DND-41 (cell line): ENCODE measurements at regions not wholly inside any gene's neighbourhood (a gene's known extent, or its start where the extent isn't known, plus 50 kb on each side); places are given as distances from the start of the nearest gene placed in this dataset.
A peak's percentile ranks its signal among the peaks of the same experiment; 100 is the strongest.
"Not testable (repeated sequence)": the region's sequence is repeated elsewhere in the genome, so short reads cannot be mapped to it uniquely, and the experiment has no call there.

Source experiments
- ATAC-seq: fragments of 200-7000 bp; cut with Tn5 transposase; 3 replicates; pipeline ENCODE4 v1.9.1; 2021; ENCODE audit warnings: low read depth; ENCODE audit not compliant: insufficient read depth
- DNase-seq: peaks from one replicate; pipeline ENCODE4 v3.0.0-alpha.2; 2020
- H2AFZ ChIP-seq: 2 replicates; pipeline ENCODE4 v1.6.0; 2012; ENCODE audit warnings: low read depth, low read length
- H3K27ac ChIP-seq: 2 replicates; pipeline ENCODE4 v1.5.1; 2012; ENCODE audit warnings: low read length, inconsistent platforms
- H3K27me3 ChIP-seq: fragments of 200-600 bp; sonication (generic); 2 replicates; pipeline ENCODE4 v1.6.0; 2012; ENCODE audit warnings: low read length, mild to moderate bottlenecking, inconsistent platforms; ENCODE audit not compliant: insufficient read depth, poor library complexity
- H3K36me3 ChIP-seq: 2 replicates; pipeline ENCODE4 v1.5.1; 2012; ENCODE audit warnings: low read length, inconsistent platforms; ENCODE audit not compliant: insufficient read depth
- H3K4me1 ChIP-seq: 2 replicates; pipeline ENCODE4 v1.5.1; 2012; ENCODE audit warnings: mild to moderate bottlenecking, low read length; ENCODE audit not compliant: insufficient read depth
- H3K4me2 ChIP-seq: 2 replicates; pipeline ENCODE4 v1.6.0; 2012; ENCODE audit warnings: mild to moderate bottlenecking, moderate library complexity, low read length, inconsistent platforms; ENCODE audit not compliant: insufficient read depth
- H3K4me3 ChIP-seq, 2 experiments: fragments of 200-600 bp in 1 of 2; shearing (Covaris generic) in 1 of 2; 2 replicates each; pipeline ENCODE4 v1.5.1; 2012 to 2016; ENCODE audit warnings: inconsistent platforms in 2 of 2, low read length in 2 of 2, mild to moderate bottlenecking in 2 of 2, low read depth in 1 of 2, moderate library complexity in 1 of 2
- H3K79me2 ChIP-seq: 2 replicates; pipeline ENCODE4 v1.6.0; 2012; ENCODE audit warnings: low read length, inconsistent platforms; ENCODE audit not compliant: insufficient read depth
- H3K9ac ChIP-seq: 2 replicates; pipeline ENCODE4 v1.6.0; 2012; ENCODE audit warnings: low read depth, mild to moderate bottlenecking, inconsistent platforms, low read length, moderate library complexity
- H3K9me3 ChIP-seq: 2 replicates; pipeline ENCODE4 v1.5.1; 2012; ENCODE audit warnings: low read length, moderate library complexity, mild to moderate bottlenecking, inconsistent platforms; ENCODE audit not compliant: insufficient read depth, severe bottlenecking
- H4K20me1 ChIP-seq: 2 replicates; pipeline ENCODE4 v1.6.0; 2012; ENCODE audit warnings: low read length; ENCODE audit not compliant: insufficient read depth
- EZH2 ChIP-seq: IDR thresholded peaks from 3 replicates; pipeline ENCODE4 v1.6.1; 2012; ENCODE audit warnings: borderline replicate concordance, low read depth, mild to moderate bottlenecking, moderate library complexity, low read length, inconsistent platforms; ENCODE audit not compliant: severe bottlenecking
- TF ChIP-seq, protein P1 (sequence below): IDR thresholded peaks from 2 replicates; pipeline ENCODE4 v1.5.1; 2012; ENCODE audit warnings: borderline replicate concordance, low read length, moderate library complexity, mild to moderate bottlenecking; ENCODE audit not compliant: poor library complexity, severe bottlenecking; ENCODE audit errors: extremely low read depth

DNA sequence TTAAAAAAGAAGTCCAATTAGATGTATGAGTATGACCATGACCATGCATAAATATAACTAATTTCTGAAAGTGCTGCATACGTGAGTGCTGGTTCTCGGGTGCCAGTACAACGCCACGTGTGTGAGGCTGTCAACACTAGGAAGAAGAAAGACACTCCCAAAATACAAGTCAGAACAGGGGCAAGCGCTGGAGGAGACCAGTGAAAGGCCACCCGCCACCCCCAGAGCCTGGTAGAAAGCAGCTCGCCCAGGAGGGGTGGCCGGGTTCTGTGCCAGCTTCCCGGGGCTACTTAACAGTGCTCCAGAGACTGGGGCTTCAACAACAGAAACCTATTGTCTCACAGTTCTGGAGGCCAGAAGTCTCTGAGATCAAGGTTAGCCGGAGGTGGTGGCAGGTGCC is 147.6 kb downstream of the RTP5 start:
- Histone ChIP-seq H3K4me3 (no peak overlapping the region), H3K27ac (no peak overlapping the region), H2AFZ (no peak overlapping the region), H3K36me3 (no peaks in the 10 kb centered on the region), H3K9ac (no peak overlapping the region), H3K79me2 (no peaks in the 10 kb centered on the region), H3K9me3 (no peaks in the 10 kb centered on the region), H4K20me1 (peaks cover 15% of the 10 kb centered on the region), H3K27me3 (peaks cover 28% of the 10 kb centered on the region), H3K4me2 (no peak overlapping the region), H3K4me1 (no peaks in the 10 kb centered on the region)
- no peak for DNase-seq
- ATAC-seq, result no peak
- TF ChIP-seq, protein P1, sequence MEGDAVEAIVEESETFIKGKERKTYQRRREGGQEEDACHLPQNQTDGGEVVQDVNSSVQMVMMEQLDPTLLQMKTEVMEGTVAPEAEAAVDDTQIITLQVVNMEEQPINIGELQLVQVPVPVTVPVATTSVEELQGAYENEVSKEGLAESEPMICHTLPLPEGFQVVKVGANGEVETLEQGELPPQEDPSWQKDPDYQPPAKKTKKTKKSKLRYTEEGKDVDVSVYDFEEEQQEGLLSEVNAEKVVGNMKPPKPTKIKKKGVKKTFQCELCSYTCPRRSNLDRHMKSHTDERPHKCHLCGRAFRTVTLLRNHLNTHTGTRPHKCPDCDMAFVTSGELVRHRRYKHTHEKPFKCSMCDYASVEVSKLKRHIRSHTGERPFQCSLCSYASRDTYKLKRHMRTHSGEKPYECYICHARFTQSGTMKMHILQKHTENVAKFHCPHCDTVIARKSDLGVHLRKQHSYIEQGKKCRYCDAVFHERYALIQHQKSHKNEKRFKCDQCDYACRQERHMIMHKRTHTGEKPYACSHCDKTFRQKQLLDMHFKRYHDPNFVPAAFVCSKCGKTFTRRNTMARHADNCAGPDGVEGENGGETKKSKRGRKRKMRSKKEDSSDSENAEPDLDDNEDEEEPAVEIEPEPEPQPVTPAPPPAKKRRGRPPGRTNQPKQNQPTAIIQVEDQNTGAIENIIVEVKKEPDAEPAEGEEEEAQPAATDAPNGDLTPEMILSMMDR, result no peak
- no peak for TF ChIP-seq EZH2

DNA sequence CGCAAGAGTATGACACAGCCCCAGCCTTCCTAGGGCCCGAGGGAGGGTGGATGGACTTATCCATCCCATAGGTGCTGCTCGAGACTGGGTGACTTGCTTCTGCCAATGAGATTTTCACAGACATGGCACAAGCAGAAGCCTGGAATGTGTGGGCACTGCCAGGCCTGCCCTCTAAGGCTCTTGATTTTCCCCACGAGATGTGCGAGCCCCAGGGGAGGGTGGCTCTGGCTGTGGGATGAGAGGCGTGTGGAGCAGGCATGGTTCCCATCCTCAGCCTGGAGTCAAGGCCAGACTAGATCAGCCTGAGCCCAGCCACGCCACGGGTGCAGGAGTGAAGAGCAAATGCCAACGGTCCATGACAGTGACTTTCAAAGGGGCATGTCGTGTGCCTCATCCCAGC is 148.9 kb downstream of the RTP5 start:
- H3K27me3 ChIP-seq, result peaks cover 36% of the 10 kb centered on the region
- peaks cover 26% of the 10 kb centered on the region for H4K20me1 ChIP-seq
- not testable (repeated sequence) for H3K27ac ChIP-seq, H3K36me3 ChIP-seq, H3K79me2 ChIP-seq, DNase-seq, H2AFZ ChIP-seq, H3K4me2 ChIP-seq, ATAC-seq, H3K9me3 ChIP-seq, H3K4me1 ChIP-seq, H3K9ac ChIP-seq, H3K4me3 ChIP-seq

DNA sequence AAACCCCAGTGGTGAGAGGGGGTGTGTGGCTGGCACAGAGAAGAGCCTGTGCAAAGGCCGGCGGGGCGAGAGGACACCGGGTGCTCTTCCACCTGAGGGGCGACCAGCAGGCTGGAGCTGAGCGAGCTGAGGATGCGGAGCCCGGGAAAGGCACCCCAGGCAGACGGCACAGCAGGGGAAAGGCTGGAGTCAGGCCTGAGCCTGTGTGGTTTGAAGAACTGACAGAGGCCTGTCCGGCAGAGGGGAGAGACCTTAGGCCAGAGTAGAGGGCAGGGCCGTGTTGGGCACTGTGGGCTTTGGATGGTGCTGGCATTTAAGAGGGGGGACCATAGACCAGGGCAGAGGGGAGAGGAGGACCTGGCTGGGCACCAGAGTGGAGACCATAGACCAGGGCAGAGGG is 149.8 kb downstream of the RTP5 start:
- peaks cover 26% of the 10 kb centered on the region for H4K20me1 ChIP-seq
- H3K4me1 ChIP-seq, result no peaks in the 10 kb centered on the region
- H3K27me3 ChIP-seq, result peaks cover 36% of the 10 kb centered on the region
- TF ChIP-seq, protein P1, result no peak
- no peak for TF ChIP-seq EZH2
- no peaks in the 10 kb centered on the region for H3K79me2 ChIP-seq
- H2AFZ ChIP-seq, result no peak overlapping the region
- no peaks in the 10 kb centered on the region for H3K9me3 ChIP-seq
- ATAC-seq (no peak), DNase-seq (no peak)
- no peak overlapping the region for H3K4me3 ChIP-seq
- no peak overlapping the region for H3K27ac ChIP-seq
- no peaks in the 10 kb centered on the region for H3K36me3 ChIP-seq
- H3K4me2 ChIP-seq, result no peak overlapping the region
- no peak overlapping the region for H3K9ac ChIP-seq

DNA sequence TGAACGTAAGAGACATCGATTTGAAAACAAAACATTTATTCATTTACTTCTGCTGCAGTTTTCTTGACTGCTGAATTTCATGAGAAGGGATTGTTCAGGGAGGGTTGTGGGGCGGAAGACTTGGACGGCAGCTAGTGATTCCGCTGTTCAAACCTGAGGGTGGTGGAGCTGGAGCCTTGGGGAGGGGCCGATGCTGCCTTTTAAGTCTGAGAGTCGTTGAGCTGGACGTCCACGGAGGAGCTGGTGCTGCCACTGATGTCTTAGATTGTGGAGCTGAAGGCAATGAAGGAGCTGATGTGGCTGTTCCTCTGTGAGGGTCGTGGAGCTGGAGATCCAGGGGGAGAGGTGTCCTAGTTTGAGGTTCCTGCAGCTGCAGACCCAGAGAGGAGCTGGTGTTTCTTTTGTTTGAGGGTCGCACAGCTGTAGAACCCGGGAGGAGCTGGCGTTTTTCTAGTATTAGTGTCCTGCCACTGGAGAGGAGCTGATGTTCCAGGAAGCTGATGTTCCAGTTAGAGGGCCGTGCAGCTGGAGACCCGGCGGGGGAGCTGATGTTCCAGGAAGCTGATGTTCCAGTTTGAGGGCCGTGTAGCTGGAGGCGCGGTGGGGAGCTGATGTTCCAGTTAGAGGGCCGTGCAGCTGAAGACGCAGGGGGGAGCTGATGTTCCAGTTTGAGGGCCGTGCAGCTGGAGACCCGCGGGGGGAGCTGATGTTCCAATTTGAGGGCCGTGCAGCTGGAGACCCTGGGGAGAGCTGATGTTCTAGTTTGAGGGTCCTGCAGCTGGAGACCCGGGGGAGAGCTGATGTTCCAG is 150.9 kb downstream of the RTP5 start:
- TF ChIP-seq, protein P1, result peak; percentile 40
- TF ChIP-seq EZH2, result no peak
- no peak overlapping the region for H3K9ac ChIP-seq
- H3K4me2 ChIP-seq, result no peak overlapping the region
- H3K27ac ChIP-seq, result no peak overlapping the region
- no peak overlapping the region for H3K4me3 ChIP-seq
- H4K20me1 ChIP-seq, result peaks cover 26% of the 10 kb centered on the region
- DNase-seq (peak; percentile 9), ATAC-seq (peak; percentile 31; the same call in 1 of the 3 replicates)
- peaks cover 43% of the 10 kb centered on the region for H3K27me3 ChIP-seq
- no peaks in the 10 kb centered on the region for H3K4me1 ChIP-seq
- no peaks in the 10 kb centered on the region for H3K36me3 ChIP-seq
- no peak overlapping the region for H2AFZ ChIP-seq
- no peaks in the 10 kb centered on the region for H3K79me2 ChIP-seq
- no peaks in the 10 kb centered on the region for H3K9me3 ChIP-seq
